ENCODE measurements at regions not wholly inside any gene's neighbourhood (a gene's known extent, or its start where the extent isn't known, plus 50 kb on each side); places are given as distances from the start of the nearest gene placed in this dataset.

GRCh38 chr14:34319140-34319539, 142.9 kb downstream of the SPTSSA start:
- H3K27ac ChIP-seq (ENCODE audit: low read depth, low read length): no peak overlapping the region
- H3K4me3 ChIP-seq (ENCODE audit: low read length): no peak overlapping the region
- no peaks in the 10 kb centered on the region for H3K27me3 ChIP-seq (ENCODE audit: control insufficient read depth, insufficient read depth, low read length)
- no peaks in the 10 kb centered on the region for H3K36me3 ChIP-seq (ENCODE audit: control insufficient read depth, insufficient read depth, low read length)
- H3K4me1 ChIP-seq (ENCODE audit: control insufficient read depth, insufficient read depth, low read length): no peaks in the 10 kb centered on the region
- no peak overlapping the region for H3K9ac ChIP-seq (ENCODE audit: low read length)

GRCh38 chr14:34318014-34318413, 144.0 kb downstream of the SPTSSA start:
- Histone ChIP-seq H3K27ac (ENCODE audit: low read depth, low read length) (no peak overlapping the region), H3K27me3 (ENCODE audit: control insufficient read depth, insufficient read depth, low read length) (no peaks in the 10 kb centered on the region), H3K9ac (ENCODE audit: low read length) (no peak overlapping the region), H3K36me3 (ENCODE audit: control insufficient read depth, insufficient read depth, low read length) (no peaks in the 10 kb centered on the region), H3K4me1 (ENCODE audit: control insufficient read depth, insufficient read depth, low read length) (no peaks in the 10 kb centered on the region), H3K4me3 (ENCODE audit: low read length) (no peak overlapping the region)

- Histone ChIP-seq H3K9ac (ENCODE audit: low read length) (no peak overlapping the region), H3K27me3 (ENCODE audit: control insufficient read depth, insufficient read depth, low read length) (no peaks in the 10 kb centered on the region), H3K4me3 (ENCODE audit: low read length) (no peak overlapping the region), H3K36me3 (ENCODE audit: control insufficient read depth, insufficient read depth, low read length) (no peaks in the 10 kb centered on the region), H3K4me1 (ENCODE audit: control insufficient read depth, insufficient read depth, low read length) (no peaks in the 10 kb centered on the region), H3K27ac (ENCODE audit: low read depth, low read length) (no peak overlapping the region)
Observed at GRCh38 chr14:34310724-34311123, 151.3 kb downstream of the SPTSSA start.

GRCh38 chr14:34303811-34304210, 158.2 kb downstream of the SPTSSA start:
- peaks cover 4% of the 10 kb centered on the region for H3K4me1 ChIP-seq (ENCODE audit: control insufficient read depth, insufficient read depth, low read length)
- H3K27me3 ChIP-seq (ENCODE audit: control insufficient read depth, insufficient read depth, low read length): no peaks in the 10 kb centered on the region
- no peak overlapping the region for H3K27ac ChIP-seq (ENCODE audit: low read depth, low read length)
- no peak overlapping the region for H3K4me3 ChIP-seq (ENCODE audit: low read length)
- H3K36me3 ChIP-seq (ENCODE audit: control insufficient read depth, insufficient read depth, low read length): no peaks in the 10 kb centered on the region
- H3K9ac ChIP-seq (ENCODE audit: low read length): no peak overlapping the region

- Histone ChIP-seq H3K36me3 (ENCODE audit: control insufficient read depth, insufficient read depth, low read length) (no peaks in the 10 kb centered on the region), H3K27me3 (ENCODE audit: control insufficient read depth, insufficient read depth, low read length) (no peaks in the 10 kb centered on the region), H3K9ac (ENCODE audit: low read length) (no peak overlapping the region), H3K4me1 (ENCODE audit: control insufficient read depth, insufficient read depth, low read length) (peaks cover 4% of the 10 kb centered on the region), H3K27ac (ENCODE audit: low read depth, low read length) (no peak overlapping the region), H3K4me3 (ENCODE audit: low read length) (no peak overlapping the region)
Observed at GRCh38 chr14:34302654-34303053, 159.4 kb downstream of the SPTSSA start.

- no peak overlapping the region for H3K27ac ChIP-seq (ENCODE audit: low read depth, low read length)
- no peaks in the 10 kb centered on the region for H3K36me3 ChIP-seq (ENCODE audit: control insufficient read depth, insufficient read depth, low read length)
- H3K4me1 ChIP-seq (ENCODE audit: control insufficient read depth, insufficient read depth, low read length): peaks cover 4% of the 10 kb centered on the region
- H3K4me3 ChIP-seq (ENCODE audit: low read length): no peak overlapping the region
- H3K27me3 ChIP-seq (ENCODE audit: control insufficient read depth, insufficient read depth, low read length): no peaks in the 10 kb centered on the region
- H3K9ac ChIP-seq (ENCODE audit: low read length): no peak overlapping the region
Observed at GRCh38 chr14:34300882-34301734, 160.9 kb downstream of the SPTSSA start.

GRCh38 chr14:34300330-34300729, 161.7 kb downstream of the SPTSSA start:
- no peak overlapping the region for H3K9ac ChIP-seq (ENCODE audit: low read length)
- no peaks in the 10 kb centered on the region for H3K27me3 ChIP-seq (ENCODE audit: control insufficient read depth, insufficient read depth, low read length)
- H3K4me1 ChIP-seq (ENCODE audit: control insufficient read depth, insufficient read depth, low read length): peaks cover 4% of the 10 kb centered on the region
- H3K36me3 ChIP-seq (ENCODE audit: control insufficient read depth, insufficient read depth, low read length): no peaks in the 10 kb centered on the region
- H3K27ac ChIP-seq (ENCODE audit: low read depth, low read length): no peak overlapping the region
- H3K4me3 ChIP-seq (ENCODE audit: low read length): no peak overlapping the region

GRCh38 chr14:34299360-34299759, 162.7 kb downstream of the SPTSSA start:
- H3K36me3 ChIP-seq (ENCODE audit: control insufficient read depth, insufficient read depth, low read length): no peaks in the 10 kb centered on the region
- peaks cover 4% of the 10 kb centered on the region for H3K4me1 ChIP-seq (ENCODE audit: control insufficient read depth, insufficient read depth, low read length)
- no peak overlapping the region for H3K4me3 ChIP-seq (ENCODE audit: low read length)
- H3K27ac ChIP-seq (ENCODE audit: low read depth, low read length): no peak overlapping the region
- no peak overlapping the region for H3K9ac ChIP-seq (ENCODE audit: low read length)
- no peaks in the 10 kb centered on the region for H3K27me3 ChIP-seq (ENCODE audit: control insufficient read depth, insufficient read depth, low read length)

GRCh38 chr14:34297786-34298520, 164.1 kb downstream of the SPTSSA start:
- H3K4me3 ChIP-seq (ENCODE audit: low read length): no peak overlapping the region
- H3K27ac ChIP-seq (ENCODE audit: low read depth, low read length): no peak overlapping the region
- no peaks in the 10 kb centered on the region for H3K27me3 ChIP-seq (ENCODE audit: control insufficient read depth, insufficient read depth, low read length)
- peaks cover 4% of the 10 kb centered on the region for H3K4me1 ChIP-seq (ENCODE audit: control insufficient read depth, insufficient read depth, low read length)
- no peaks in the 10 kb centered on the region for H3K36me3 ChIP-seq (ENCODE audit: control insufficient read depth, insufficient read depth, low read length)
- H3K9ac ChIP-seq (ENCODE audit: low read length): no peak overlapping the region

GRCh38 chr14:34283590-34283989, 178.4 kb downstream of the SPTSSA start:
- Histone ChIP-seq H3K36me3 (ENCODE audit: control insufficient read depth, insufficient read depth, low read length) (no peaks in the 10 kb centered on the region), H3K4me3 (ENCODE audit: low read length) (no peak overlapping the region), H3K4me1 (ENCODE audit: control insufficient read depth, insufficient read depth, low read length) (no peaks in the 10 kb centered on the region), H3K9ac (ENCODE audit: low read length) (no peak overlapping the region), H3K27me3 (ENCODE audit: control insufficient read depth, insufficient read depth, low read length) (no peaks in the 10 kb centered on the region), H3K27ac (ENCODE audit: low read depth, low read length) (no peak overlapping the region)

GRCh38 chr14:34277191-34277590, 184.8 kb downstream of the SPTSSA start:
- H3K27me3 ChIP-seq (ENCODE audit: control insufficient read depth, insufficient read depth, low read length): no peaks in the 10 kb centered on the region
- H3K27ac ChIP-seq (ENCODE audit: low read depth, low read length): no peak overlapping the region
- H3K9ac ChIP-seq (ENCODE audit: low read length): no peak overlapping the region
- no peak overlapping the region for H3K4me3 ChIP-seq (ENCODE audit: low read length)
- no peaks in the 10 kb centered on the region for H3K4me1 ChIP-seq (ENCODE audit: control insufficient read depth, insufficient read depth, low read length)
- H3K36me3 ChIP-seq (ENCODE audit: control insufficient read depth, insufficient read depth, low read length): no peaks in the 10 kb centered on the region

- H3K4me3 ChIP-seq (ENCODE audit: low read length): no peak overlapping the region
- H3K4me1 ChIP-seq (ENCODE audit: control insufficient read depth, insufficient read depth, low read length): no peaks in the 10 kb centered on the region
- H3K27me3 ChIP-seq (ENCODE audit: control insufficient read depth, insufficient read depth, low read length): no peaks in the 10 kb centered on the region
- no peak overlapping the region for H3K9ac ChIP-seq (ENCODE audit: low read length)
- H3K27ac ChIP-seq (ENCODE audit: low read depth, low read length): no peak overlapping the region
- no peaks in the 10 kb centered on the region for H3K36me3 ChIP-seq (ENCODE audit: control insufficient read depth, insufficient read depth, low read length)
Observed at GRCh38 chr14:34275530-34275929, 186.5 kb downstream of the SPTSSA start.
